HepG2 (cell line): ENCODE measurements at regions not wholly inside any gene's neighbourhood (a gene's known extent, or its start where the extent isn't known, plus 50 kb on each side); places are given as distances from the start of the nearest gene placed in this dataset.
A peak's percentile ranks its signal among the peaks of the same experiment; 100 is the strongest.

Experiments used
- ATAC-seq: fragments of 200-7000 bp; cut with Tn5 transposase; 3 replicates; pipeline ENCODE4 v1.9.1; 2020; ENCODE audit warnings: mild to moderate bottlenecking, moderate library complexity
- BruUV-seq: library from RNA; stranded (reverse); fragments of 400-500 nt; replicated peaks from 2 replicates; lab custom pipeline; 2021; lab: Mats Ljungman, UMichigan
- CTCF ChIA-PET: fragments of 300-600 bp; formaldehyde crosslinking; extraction: SDS; loops from one replicate; lab custom pipeline; 2021; ENCODE audit warnings: low total read pairs, inconsistent platforms, low intra/inter-chr PET ratio; lab: Yijun Ruan, JAX
- POLR2A ChIA-PET: fragments of 350-600 bp; sonication (Branson Sonifier 250); formaldehyde crosslinking; loops from one replicate; lab custom pipeline; 2020; ENCODE audit warnings: antibody characterized with exemption, inconsistent platforms; lab: Yijun Ruan, JAX
- DNase-seq: peaks from one replicate; pipeline ENCODE4 v3.0.0-alpha.2; 2015; ENCODE audit warnings: low spot score
- FAIRE-seq: peaks from 3 replicates; lab custom pipeline; 2011; peaks lifted over from hg19 to GRCh38; lab: Jason Lieb, UNC
- H2AFZ ChIP-seq: one replicate; pipeline ENCODE4 v1.6.1; 2011; ENCODE audit warnings: low read length, inconsistent platforms
- H3K27ac ChIP-seq: fragments of 300-600 bp; 3 replicates; pipeline ENCODE4 v1.8.0; 2011; ENCODE audit warnings: mixed run types, mild to moderate bottlenecking, mixed read lengths, low read length, inconsistent platforms; ENCODE audit not compliant: insufficient read depth; ENCODE audit errors: extremely low read length
- H3K27me3 ChIP-seq, 2 experiments: fragments of 200-600 bp in 1 of 2; 2 replicates in 1 of 2; 3 replicates in 1 of 2; pipeline versions ENCODE4 v1.6.0 to v1.8.0; 2011; ENCODE audit warnings: low read length in 2 of 2, mild to moderate bottlenecking in 2 of 2, moderate library complexity in 2 of 2, inconsistent platforms in 1 of 2; ENCODE audit not compliant: insufficient read depth in 2 of 2, control insufficient read depth in 1 of 2
- H3K36me3 ChIP-seq, 2 experiments: fragments of 200-600 bp in 1 of 2; replicated peaks in 1 of 2; 2 replicates in 1 of 2; 3 replicates in 1 of 2; pipeline versions ENCODE4 v1.5.1 to v1.8.0; 2011; ENCODE audit warnings: low read length in 2 of 2, inconsistent platforms in 1 of 2; ENCODE audit not compliant: insufficient read depth in 2 of 2, control insufficient read depth in 1 of 2
- H3K4me1 ChIP-seq: 2 replicates; pipeline ENCODE4 v1.5.1; 2012; ENCODE audit warnings: low read length, inconsistent platforms; ENCODE audit not compliant: insufficient read depth
- H3K4me2 ChIP-seq: 2 replicates; pipeline ENCODE4 v1.6.0; 2011; ENCODE audit warnings: low read depth, low read length, inconsistent platforms
- H3K4me3 ChIP-seq, 3 experiments: fragments of 200-600 bp in 1 of 3; sonication (generic), shearing (Covaris generic) in 1 of 3; replicated peaks in 1 of 3; 2 replicates each; pipeline ENCODE4 v1.5.1; 2011 to 2016; ENCODE audit warnings: low read length in 3 of 3, inconsistent platforms in 2 of 3, low read depth in 2 of 3, mild to moderate bottlenecking in 2 of 3, control low read depth in 1 of 3, mixed read lengths in 1 of 3; ENCODE audit not compliant: insufficient read depth in 1 of 3
- H3K79me2 ChIP-seq: one replicate; pipeline ENCODE4 v1.6.1; 2011; ENCODE audit warnings: low read length, inconsistent platforms; ENCODE audit not compliant: insufficient read depth
- H3K9ac ChIP-seq: 2 replicates; pipeline ENCODE4 v1.6.0; 2011; ENCODE audit warnings: mild to moderate bottlenecking, low read depth, low read length, inconsistent platforms; ENCODE audit not compliant: insufficient read depth
- H3K9me3 ChIP-seq: 2 replicates; pipeline ENCODE4 v1.5.1; 2012; ENCODE audit warnings: mild to moderate bottlenecking, low read length
- H4K20me1 ChIP-seq: 2 replicates; pipeline ENCODE4 v1.6.0; 2011; ENCODE audit warnings: inconsistent platforms, mild to moderate bottlenecking, low read length, moderate library complexity; ENCODE audit not compliant: insufficient read depth
- ATF7 ChIP-seq, 2 experiments: fragments of 450-650 bp in 1 of 2; sonication (generic) in 1 of 2; formaldehyde crosslinking in 1 of 2; IDR thresholded peaks; 2 replicates each; pipeline versions ENCODE4 v1.4.0 to v1.6.1; 2016 to 2020; ENCODE audit warnings: antibody characterized with exemption in 1 of 2, mild to moderate bottlenecking in 1 of 2, missing genetic modification reagents in 1 of 2
- DRAP1 ChIP-seq: IDR thresholded peaks from 2 replicates; pipeline ENCODE4 v1.6.1; 2016; ENCODE audit warnings: missing genetic modification reagents, missing compliant biosample characterization
- KAT8 ChIP-seq: IDR thresholded peaks from 2 replicates; pipeline ENCODE4 v1.6.1; 2016; ENCODE audit warnings: missing genetic modification reagents, missing compliant biosample characterization
- ZBTB14 ChIP-seq: sonication (generic); formaldehyde crosslinking; IDR thresholded peaks from 2 replicates; pipeline ENCODE4 v1.4.0; 2020; ENCODE audit warnings: missing genetic modification reagents
- ZBTB7B ChIP-seq: sonication (generic); formaldehyde crosslinking; IDR thresholded peaks from 2 replicates; pipeline ENCODE4 v1.4.0; 2020; ENCODE audit warnings: missing genetic modification reagents
- ZNF432 ChIP-seq: sonication (generic); formaldehyde crosslinking; IDR thresholded peaks from 2 replicates; pipeline ENCODE4 v1.5.0; 2020; ENCODE audit warnings: missing genetic modification reagents, mild to moderate bottlenecking, borderline replicate concordance
- WGBS: methylation state at CpG from one replicate; pipeline ENCODE4 v1.1.6; 2017; ENCODE audit warnings: low lambda C conversion rate; 5-methylcytosine and 5-hydroxymethylcytosine counted together
- in situ Hi-C: cut with HindIII; loops from 2 replicates; pipeline ENCODE4 v1.10.0; 2017; ENCODE audit warnings: low pct_unique_long_range_greater_than_20kb; ENCODE audit not compliant: extremely low pct_ligation_motif_present
- intact Hi-C: fragments of 100-400 bp; cut with micrococcal nuclease; formaldehyde crosslinking; loops from one replicate; pipeline ENCODE4 v1.10.0; 2022; ENCODE audit not compliant: unreplicated experiment

- Histone ChIP-seq H3K4me2 (no peak overlapping the region), H3K4me3 (no peak overlapping the region)
- FAIRE-seq = no peak
- TF ChIP-seq ATF7 (IDR thresholded peaks at IDR 0.05) = peak; percentile 76
- no peak for TF ChIP-seq ATF7 (CRISPR knock-in tag; IDR thresholded peaks at IDR 0.05)
- TF ChIP-seq KAT8 = no peak
- TF ChIP-seq, all 625 proteins: peak for 1
- DNase-seq = no peak
- in situ Hi-C loops (no loop called here), intact Hi-C loops (no loop called here)
- no TSS peak for BruUV-seq
- Histone ChIP-seq H2AFZ (no peak overlapping the region), H3K4me1 (no peaks in the 10 kb centered on the region), H3K27ac (no peak overlapping the region), H3K9ac (no peak overlapping the region), H3K9me3 (no peaks in the 10 kb centered on the region), H4K20me1 (no peaks in the 10 kb centered on the region), H3K79me2 (no peaks in the 10 kb centered on the region), H3K36me3 (no peaks in the 10 kb centered on the region), H3K27me3 (peaks cover 0 to 17% of the 10 kb centered on the region in 2 experiments; a peak in 3 of 5 replicates)
- ChIA-PET CTCF (no interaction called here), POLR2A (no interaction called here)
- ATAC-seq = no peak
- 0% methylated on average over 1 of the region's 1 CpG for WGBS
These were observed 54.9 kb upstream of the FSTL4 start for GRCh38 chr5:133667217-133667616.

GRCh38 chr5:133665571-133665970, 53.2 kb upstream of the FSTL4 start:
- POLR2A ChIA-PET = no interaction called here
- intact Hi-C loops = no loop called here

More at GRCh38 chr5:133665571-133665970, 53.2 kb upstream of the FSTL4 start:
- Histone ChIP-seq H3K4me1 (no peaks in the 10 kb centered on the region), H3K36me3 (no peaks in the 10 kb centered on the region), H2AFZ (no peak overlapping the region), H3K4me2 (no peak overlapping the region), H3K9me3 (no peaks in the 10 kb centered on the region), H3K79me2 (no peaks in the 10 kb centered on the region), H3K4me3 (no peak overlapping the region), H3K27ac (no peak overlapping the region), H3K27me3 (peaks cover 0 to 17% of the 10 kb centered on the region in 2 experiments; a peak in 2 of 5 replicates), H4K20me1 (no peaks in the 10 kb centered on the region), H3K9ac (no peak overlapping the region)
- in situ Hi-C loops = no loop called here
- FAIRE-seq (no peak), DNase-seq (no peak), ATAC-seq (no peak)
- TF ChIP-seq ZBTB7B (no peak), ZNF432 (CRISPR knock-in tag) (no peak), DRAP1 (CRISPR knock-in tag) (no peak), ZBTB14 (CRISPR knock-in tag) (no peak)
- WGBS = no CpG with 5 or more reads among the region's 3 CpGs
- no TSS peak for BruUV-seq
- CTCF ChIA-PET = no interaction called here
